ENCODE measurements at regions not wholly inside any gene's neighbourhood (a gene's known extent, or its start where the extent isn't known, plus 50 kb on each side); places are given as distances from the start of the nearest gene placed in this dataset.

GRCh38 chrX:3175659-3176438 lies 134.6 kb downstream of the ARSF start:
- TF ChIP-seq CTCF (optimal IDR thresholded peaks at IDR 0.05 in 1 of 3, IDR thresholded peaks at IDR 0.05 in 1 of 3, conservative IDR thresholded peaks at IDR 0.05 in 1 of 3; ENCODE audit: extremely low read depth in 1 of 3, insufficient read depth in 2 of 3, low read length in 3 of 3), result no peak
- TF ChIP-seq EZH2 (IDR thresholded peaks at IDR 0.05; ENCODE audit: low read length), result no peak
